Kidney epithelial cell (primary cell): ENCODE measurements at regions not wholly inside any gene's neighbourhood (a gene's known extent, or its start where the extent isn't known, plus 50 kb on each side); places are given as distances from the start of the nearest gene placed in this dataset.

Experiments used
- DNase-seq: peaks from one replicate; pipeline ENCODE4 v3.0.0-alpha.2; 2010; ENCODE audit warnings: low read depth
- H3K27me3 ChIP-seq: 2 replicates; pipeline ENCODE4 v1.6.0; 2011; ENCODE audit warnings: low read length; ENCODE audit not compliant: control insufficient read depth, insufficient read depth
- H3K36me3 ChIP-seq: 2 replicates; pipeline ENCODE4 v1.5.1; 2011; ENCODE audit warnings: low read length; ENCODE audit not compliant: control insufficient read depth, insufficient read depth
- H3K4me3 ChIP-seq: 2 replicates; pipeline ENCODE4 v1.5.1; 2011; ENCODE audit warnings: low read depth, mild to moderate bottlenecking, control low read depth, low read length
- TF ChIP-seq, protein P1 (sequence below): IDR thresholded peaks from 2 replicates; pipeline ENCODE4 v1.5.1; 2011; ENCODE audit warnings: mild to moderate bottlenecking, moderate library complexity, low read length, control low read depth, inconsistent platforms; ENCODE audit not compliant: insufficient read depth, poor library complexity, severe bottlenecking

- Histone ChIP-seq H3K27me3 (no peaks in the 10 kb centered on the region), H3K4me3 (no peak overlapping the region), H3K36me3 (no peaks in the 10 kb centered on the region)
- TF ChIP-seq, protein P1, sequence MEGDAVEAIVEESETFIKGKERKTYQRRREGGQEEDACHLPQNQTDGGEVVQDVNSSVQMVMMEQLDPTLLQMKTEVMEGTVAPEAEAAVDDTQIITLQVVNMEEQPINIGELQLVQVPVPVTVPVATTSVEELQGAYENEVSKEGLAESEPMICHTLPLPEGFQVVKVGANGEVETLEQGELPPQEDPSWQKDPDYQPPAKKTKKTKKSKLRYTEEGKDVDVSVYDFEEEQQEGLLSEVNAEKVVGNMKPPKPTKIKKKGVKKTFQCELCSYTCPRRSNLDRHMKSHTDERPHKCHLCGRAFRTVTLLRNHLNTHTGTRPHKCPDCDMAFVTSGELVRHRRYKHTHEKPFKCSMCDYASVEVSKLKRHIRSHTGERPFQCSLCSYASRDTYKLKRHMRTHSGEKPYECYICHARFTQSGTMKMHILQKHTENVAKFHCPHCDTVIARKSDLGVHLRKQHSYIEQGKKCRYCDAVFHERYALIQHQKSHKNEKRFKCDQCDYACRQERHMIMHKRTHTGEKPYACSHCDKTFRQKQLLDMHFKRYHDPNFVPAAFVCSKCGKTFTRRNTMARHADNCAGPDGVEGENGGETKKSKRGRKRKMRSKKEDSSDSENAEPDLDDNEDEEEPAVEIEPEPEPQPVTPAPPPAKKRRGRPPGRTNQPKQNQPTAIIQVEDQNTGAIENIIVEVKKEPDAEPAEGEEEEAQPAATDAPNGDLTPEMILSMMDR = no peak
- DNase-seq = peak; percentile 65
Measured at GRCh38 chr13:42497798-42498197, 76.2 kb upstream of the TNFSF11 start.

- no peak overlapping the region for H3K4me3 ChIP-seq
- no peaks in the 10 kb centered on the region for H3K27me3 ChIP-seq
- no peaks in the 10 kb centered on the region for H3K36me3 ChIP-seq
- TF ChIP-seq, protein P1 = no peak
- no peak for DNase-seq
Measured at GRCh38 chr13:42498521-42498920, 75.4 kb upstream of the TNFSF11 start.
